UCSD-AML1 (cell line): ENCODE measurements at regions not wholly inside any gene's neighbourhood (a gene's known extent, or its start where the extent isn't known, plus 50 kb on each side); places are given as distances from the start of the nearest gene placed in this dataset.

Experiments used
- DNase-seq: peaks from one replicate; lab custom pipeline; 2025; ENCODE audit not compliant: unreplicated experiment; lab: John Stamatoyannopoulos, UW

DNA sequence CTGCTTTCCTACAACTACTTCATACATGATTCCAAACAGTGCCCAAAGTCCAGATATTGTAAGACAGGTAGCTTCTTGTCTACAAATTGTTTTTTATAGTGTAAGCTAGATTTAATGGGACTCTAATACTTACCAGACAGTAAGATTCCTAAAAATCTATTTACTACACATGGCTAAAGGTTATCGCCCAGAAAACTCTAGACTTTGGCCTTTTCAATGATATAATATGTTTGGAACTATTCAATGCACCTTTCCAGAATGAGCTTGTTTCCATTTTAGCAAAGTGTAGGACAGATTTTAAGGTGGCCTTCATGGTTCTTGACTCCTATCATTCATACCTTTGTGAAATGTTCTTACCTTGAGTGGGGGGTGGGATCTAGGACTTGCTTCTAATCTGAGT is 951.0 kb downstream of the SORCS1 start:
- DNase-seq, result no peak

- no peak for DNase-seq
Measured at GRCh38 chr10:106198275-106198674, 966.2 kb downstream of the SORCS1 start.

GRCh38 chr10:106189292-106189691 is 975.2 kb downstream of the SORCS1 start:
- no peak for DNase-seq

GRCh38 chr10:106185951-106186350 is 978.6 kb downstream of the SORCS1 start:
- no peak for DNase-seq

- no peak for DNase-seq
Measured at GRCh38 chr10:106183041-106183440, 981.5 kb downstream of the SORCS1 start.

DNA sequence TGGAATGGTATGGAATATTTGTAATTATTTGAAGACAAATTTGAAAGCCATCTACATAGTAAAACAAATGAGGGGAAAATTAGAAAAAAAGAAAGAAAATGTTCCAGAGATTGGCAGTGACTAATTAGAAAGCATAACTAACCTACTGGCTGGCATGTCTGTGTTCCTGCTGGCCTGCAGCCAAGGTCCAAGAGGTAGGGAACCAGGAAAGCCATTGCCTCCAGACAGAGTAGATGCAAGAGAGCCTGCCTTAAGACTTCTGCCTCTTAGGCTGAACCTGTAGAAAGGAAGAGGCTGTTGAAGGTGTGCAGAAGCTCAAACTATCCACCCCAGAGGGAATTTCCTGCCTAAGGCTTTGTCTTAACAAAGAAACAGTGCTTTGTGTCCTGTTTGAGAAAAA is 982.0 kb downstream of the SORCS1 start:
- DNase-seq, result no peak

- no peak for DNase-seq
Measured at GRCh38 chr10:106181501-106181900, 983.0 kb downstream of the SORCS1 start.

DNA sequence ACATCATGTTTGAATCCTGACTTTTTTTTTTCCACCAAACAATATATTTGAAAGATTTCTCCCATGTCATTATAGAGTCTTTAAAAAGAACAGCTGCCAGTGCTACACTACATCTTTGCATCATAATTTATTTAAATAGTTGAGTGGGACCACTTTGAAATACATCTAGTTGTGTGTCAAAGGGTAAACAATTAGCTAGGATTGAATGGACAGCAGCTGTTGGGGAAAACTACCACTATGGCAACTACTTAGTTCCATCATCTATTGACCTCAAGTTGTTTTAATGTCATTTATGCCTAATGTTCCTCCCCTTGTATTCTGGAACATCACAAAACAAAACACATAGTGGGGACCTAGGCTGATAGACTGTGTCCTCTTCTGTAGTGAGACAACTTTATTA is 985.1 kb downstream of the SORCS1 start:
- DNase-seq, result no peak

- no peak for DNase-seq
Measured at GRCh38 chr10:106175760-106176377, 988.6 kb downstream of the SORCS1 start.

DNA sequence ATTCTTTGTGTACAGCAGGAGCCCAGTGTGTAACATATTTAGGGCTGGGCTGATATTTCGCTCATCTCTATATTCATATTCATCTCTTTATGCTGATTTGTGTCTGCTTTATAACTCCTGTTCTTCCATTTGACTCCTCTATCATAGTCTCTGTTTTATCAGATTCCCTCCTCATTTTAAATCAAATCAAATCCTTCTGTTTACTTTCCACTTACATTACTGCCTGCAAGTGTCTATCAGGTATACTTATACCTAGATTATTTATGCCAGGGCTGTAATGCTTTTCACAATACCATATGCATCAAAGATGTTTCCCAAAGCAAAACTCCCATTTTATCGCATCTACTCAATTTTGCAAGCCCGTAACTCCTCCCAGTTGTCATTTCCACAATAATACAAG is 990.7 kb downstream of the SORCS1 start:
- DNase-seq, result no peak

- DNase-seq, result no peak
Measured at GRCh38 chr10:106169241-106169640, 995.3 kb downstream of the SORCS1 start.

DNA sequence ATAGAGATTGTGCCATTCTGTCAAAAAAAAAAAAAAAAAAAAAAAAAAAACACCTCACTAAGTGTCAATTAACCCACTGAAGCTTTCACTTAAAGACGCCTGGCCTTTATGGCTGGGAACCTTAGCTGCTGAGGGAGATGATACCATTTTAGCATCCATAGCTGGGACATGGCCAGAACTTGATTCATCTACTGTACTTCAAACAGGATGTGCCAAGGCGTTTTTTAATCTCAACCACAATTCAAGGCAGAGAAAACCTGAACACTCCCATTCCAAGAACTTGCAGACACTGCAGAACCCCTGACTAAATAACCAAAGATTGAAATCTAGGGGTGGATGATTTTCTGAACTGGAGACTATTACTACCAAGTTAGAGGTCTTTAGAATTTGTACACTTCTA is 996.6 kb downstream of the SORCS1 start:
- no peak for DNase-seq

GRCh38 chr10:106158241-106158640 is 1006.3 kb downstream of the SORCS1 start:
- DNase-seq, result no peak

DNA sequence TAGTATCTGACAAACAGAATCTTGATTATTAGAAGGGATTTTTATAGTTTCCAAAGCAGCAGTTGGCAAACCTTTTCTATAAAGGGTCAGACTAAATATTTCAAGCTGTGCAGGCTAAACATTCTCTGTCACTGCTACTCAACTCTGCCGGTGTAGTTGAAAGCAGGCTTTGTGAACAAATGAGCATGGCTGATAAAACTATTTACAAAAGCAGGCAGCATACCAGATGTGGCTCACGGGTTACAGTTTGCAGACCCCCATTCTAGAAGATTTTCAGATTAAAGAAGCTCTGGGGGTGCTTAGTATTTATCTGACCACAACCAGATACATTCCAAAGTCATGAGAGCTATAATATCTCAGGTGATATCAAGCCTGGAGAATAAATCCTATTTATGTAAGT is 1017.5 kb downstream of the SORCS1 start:
- no peak for DNase-seq

GRCh38 chr10:106139915-106140314 is 1024.6 kb downstream of the SORCS1 start:
- no peak for DNase-seq

- DNase-seq, result no peak
Measured at GRCh38 chr10:106136175-106136574, 1028.3 kb downstream of the SORCS1 start.

DNA sequence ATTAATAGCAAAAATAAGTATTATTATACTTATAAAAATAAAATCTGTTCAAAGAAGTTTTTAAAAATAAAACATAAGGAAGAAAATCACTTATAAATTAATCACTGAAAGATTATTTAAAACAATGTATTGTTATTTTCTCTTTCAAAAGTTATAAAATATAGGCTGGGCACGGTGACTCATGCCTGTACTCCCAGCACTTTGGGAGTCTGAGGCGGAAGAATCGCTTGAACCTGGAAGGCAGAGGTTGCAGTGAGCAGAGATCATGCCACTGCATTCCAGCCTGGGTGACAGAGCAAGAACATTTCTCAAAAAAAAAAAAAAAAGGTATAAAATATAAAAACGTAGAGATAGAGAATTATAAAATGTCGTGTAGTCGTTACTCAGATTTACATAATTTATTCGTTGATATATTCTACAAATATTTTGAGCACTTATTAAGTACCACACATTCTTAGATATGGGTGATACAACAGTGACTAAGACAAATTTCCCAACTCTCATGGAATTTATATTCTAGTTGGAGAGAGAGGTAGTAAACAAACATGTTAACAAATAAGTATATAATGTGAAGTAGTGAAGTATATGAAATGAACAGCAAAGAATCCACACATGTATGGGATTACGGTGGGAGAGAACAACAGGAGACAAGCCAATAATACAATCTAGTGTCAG is 1030.0 kb downstream of the SORCS1 start:
- no peak for DNase-seq

GRCh38 chr10:106133451-106133850 is 1031.1 kb downstream of the SORCS1 start:
- no peak for DNase-seq

DNA sequence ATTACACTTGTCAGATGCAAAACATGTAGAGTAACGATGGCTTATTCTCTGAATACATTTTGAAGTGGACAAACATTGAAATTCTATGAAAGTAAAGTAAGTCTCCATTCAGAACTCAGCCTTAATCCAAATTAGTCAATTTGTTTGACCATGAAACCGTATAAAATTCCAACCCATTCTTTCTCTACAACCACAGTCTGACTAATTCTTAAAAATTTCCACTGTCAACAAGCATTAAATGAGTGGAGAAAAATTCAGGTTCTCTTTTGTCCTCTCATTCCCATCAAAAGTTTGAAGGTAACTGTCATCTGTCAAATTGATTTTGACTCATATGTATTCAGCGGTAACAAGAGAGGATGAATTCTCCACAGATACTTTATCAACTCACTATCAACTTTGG is 1031.5 kb downstream of the SORCS1 start:
- no peak for DNase-seq

- no peak for DNase-seq
Measured at GRCh38 chr10:106114656-106115186, 1049.8 kb downstream of the SORCS1 start.

DNA sequence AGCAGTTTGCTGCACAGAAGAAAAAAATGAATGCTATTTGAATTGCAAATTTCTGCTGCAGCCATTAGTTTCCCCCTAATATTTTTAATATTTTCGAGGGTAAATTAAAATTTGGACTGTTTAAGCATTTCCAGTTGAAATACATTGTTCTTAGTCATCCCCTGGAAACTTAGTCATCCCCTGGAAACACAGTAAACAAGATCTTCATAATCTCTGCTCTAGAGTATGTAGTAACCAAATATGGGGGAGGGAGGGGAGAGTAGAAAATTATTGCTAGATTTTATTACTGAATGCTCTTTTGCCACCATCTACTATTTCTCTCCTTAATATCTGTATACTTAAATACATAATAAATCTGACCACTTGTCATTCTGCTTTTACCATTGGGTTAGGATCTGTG is 1053.3 kb downstream of the SORCS1 start:
- no peak for DNase-seq

- DNase-seq, result no peak
Measured at GRCh38 chr10:106107706-106108105, 1056.8 kb downstream of the SORCS1 start.

DNA sequence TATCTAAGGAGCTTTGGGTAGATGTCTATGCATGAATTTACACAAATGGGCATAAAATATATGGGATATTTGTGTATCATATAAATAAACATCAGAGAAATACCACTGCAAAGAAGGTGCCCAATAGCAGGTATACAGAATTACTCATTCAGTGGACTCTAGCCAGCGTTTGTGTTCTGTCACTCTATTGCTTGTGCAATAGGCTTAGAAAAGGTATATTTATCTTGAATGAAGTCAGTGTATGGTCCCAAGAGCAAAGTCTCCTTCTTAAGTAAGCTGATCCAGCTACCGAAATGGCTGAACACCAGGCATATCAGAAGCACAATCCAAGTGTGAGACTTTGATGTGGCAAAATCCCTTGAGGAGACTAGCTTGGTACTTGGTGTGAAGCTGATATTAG is 1058.4 kb downstream of the SORCS1 start:
- DNase-seq, result no peak
